ENCODE measurements at regions not wholly inside any gene's neighbourhood (a gene's known extent, or its start where the extent isn't known, plus 50 kb on each side); places are given as distances from the start of the nearest gene placed in this dataset.

DNA sequence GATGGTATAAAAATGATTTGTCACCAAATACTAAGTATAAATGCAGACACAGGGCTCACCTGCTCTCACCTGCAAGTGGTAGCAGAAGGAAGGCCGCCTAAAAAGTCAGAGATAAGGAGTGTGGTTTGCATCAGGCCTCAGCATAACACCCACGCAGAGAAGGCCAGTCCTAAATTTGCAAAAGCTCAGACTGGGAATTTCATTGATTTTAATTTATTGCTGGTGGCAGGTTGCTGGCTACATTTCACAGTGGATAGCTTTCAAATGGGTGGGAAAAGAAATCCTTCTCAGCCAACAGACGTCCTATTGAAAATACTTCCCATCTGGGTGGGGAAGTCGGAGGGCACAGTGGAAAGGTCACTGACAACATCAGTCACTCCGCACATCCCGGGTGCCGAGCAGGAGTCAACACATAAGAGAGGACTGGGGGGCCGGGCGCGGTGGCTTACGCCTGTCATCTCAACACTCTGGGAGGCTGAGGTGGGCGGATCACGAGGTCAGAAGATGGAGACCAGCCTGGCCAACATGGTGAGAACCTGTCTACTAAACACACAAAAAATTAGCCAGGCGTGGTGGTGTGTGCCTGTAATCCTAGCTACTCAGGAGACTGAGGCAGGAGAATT lies 561.8 kb upstream of the MKI67 start:
- TF ChIP-seq, protein P1, sequence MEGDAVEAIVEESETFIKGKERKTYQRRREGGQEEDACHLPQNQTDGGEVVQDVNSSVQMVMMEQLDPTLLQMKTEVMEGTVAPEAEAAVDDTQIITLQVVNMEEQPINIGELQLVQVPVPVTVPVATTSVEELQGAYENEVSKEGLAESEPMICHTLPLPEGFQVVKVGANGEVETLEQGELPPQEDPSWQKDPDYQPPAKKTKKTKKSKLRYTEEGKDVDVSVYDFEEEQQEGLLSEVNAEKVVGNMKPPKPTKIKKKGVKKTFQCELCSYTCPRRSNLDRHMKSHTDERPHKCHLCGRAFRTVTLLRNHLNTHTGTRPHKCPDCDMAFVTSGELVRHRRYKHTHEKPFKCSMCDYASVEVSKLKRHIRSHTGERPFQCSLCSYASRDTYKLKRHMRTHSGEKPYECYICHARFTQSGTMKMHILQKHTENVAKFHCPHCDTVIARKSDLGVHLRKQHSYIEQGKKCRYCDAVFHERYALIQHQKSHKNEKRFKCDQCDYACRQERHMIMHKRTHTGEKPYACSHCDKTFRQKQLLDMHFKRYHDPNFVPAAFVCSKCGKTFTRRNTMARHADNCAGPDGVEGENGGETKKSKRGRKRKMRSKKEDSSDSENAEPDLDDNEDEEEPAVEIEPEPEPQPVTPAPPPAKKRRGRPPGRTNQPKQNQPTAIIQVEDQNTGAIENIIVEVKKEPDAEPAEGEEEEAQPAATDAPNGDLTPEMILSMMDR (IDR thresholded peaks at IDR 0.05; ENCODE audit: low read length), result no peak
- no peak for TF ChIP-seq EZH2 (IDR thresholded peaks at IDR 0.05; ENCODE audit: borderline replicate concordance, low read length)
